HEK293 (cell line): ENCODE measurements at regions not wholly inside any gene's neighbourhood (a gene's known extent, or its start where the extent isn't known, plus 50 kb on each side); places are given as distances from the start of the nearest gene placed in this dataset.

ENCODE experiments used
- CTCF ChIA-PET: fragments of 350-600 bp; formaldehyde crosslinking; extraction: SDS; loops from one replicate; lab custom pipeline; 2021; ENCODE audit warnings: antibody characterized with exemption; lab: Yijun Ruan, JAX
- POLR2A ChIA-PET: fragments of 300-600 bp; formaldehyde crosslinking; extraction: SDS; loops from one replicate; lab custom pipeline; 2020; ENCODE audit warnings: antibody characterized with exemption, inconsistent platforms; lab: Yijun Ruan, JAX
- H3K27ac ChIP-seq: fragments of 200-500 bp; sonication (Bioruptor generic); 2 replicates; pipeline ENCODE4 v1.5.1; 2014; ENCODE audit warnings: low read depth, low read length, control low read depth, inconsistent platforms; ENCODE audit errors: extremely low read depth
- H3K36me3 ChIP-seq, 2 experiments: fragments of 200-500 bp in 1 of 2; sonication (Bioruptor generic) in 1 of 2; 1 replicate in 1 of 2; 2 replicates in 1 of 2; pipeline ENCODE4 v1.5.1; 2014 to 2017; ENCODE audit warnings: inconsistent platforms in 2 of 2, low read length in 2 of 2; ENCODE audit not compliant: control insufficient read depth in 2 of 2, insufficient read depth in 1 of 2
- H3K4me1 ChIP-seq: fragments of 200-500 bp; sonication (Bioruptor generic); 2 replicates; pipeline ENCODE4 v1.5.1; 2014; ENCODE audit warnings: mild to moderate bottlenecking, low read length, inconsistent platforms; ENCODE audit not compliant: control insufficient read depth, insufficient read depth
- H3K4me3 ChIP-seq: 2 replicates; pipeline ENCODE4 v1.5.1; 2011; ENCODE audit warnings: low read depth, mild to moderate bottlenecking, control low read depth, low read length, moderate library complexity
- H3K9me3 ChIP-seq: fragments of 200-500 bp; sonication (Bioruptor generic); 2 replicates; pipeline ENCODE4 v1.5.1; 2014; ENCODE audit warnings: low read depth, low read length, inconsistent platforms; ENCODE audit not compliant: control insufficient read depth, insufficient read depth
- GLIS1 ChIP-seq: fragments of 450-650 bp; formaldehyde crosslinking; IDR thresholded peaks from 2 replicates; pipeline ENCODE4 v1.5.1; 2016; ENCODE audit warnings: missing biosample characterization, missing genetic modification characterization
- IKZF3 ChIP-seq: fragments of 450-650 bp; IDR thresholded peaks from 2 replicates; pipeline ENCODE4 v1.5.0; 2018; ENCODE audit warnings: missing biosample characterization, mild to moderate bottlenecking, missing genetic modification characterization, moderate library complexity
- SETDB1 ChIP-seq: IDR thresholded peaks from one replicate; pipeline ENCODE4 v1.6.1; 2017; ENCODE audit warnings: mild to moderate bottlenecking, low read length, moderate library complexity, mixed read lengths; ENCODE audit not compliant: insufficient read length
- SP7 ChIP-seq: fragments of 450-650 bp; formaldehyde crosslinking; IDR thresholded peaks from 2 replicates; pipeline ENCODE4 v1.5.1; 2016; ENCODE audit warnings: missing biosample characterization, missing genetic modification characterization
- TRIM28 ChIP-seq: IDR thresholded peaks from 2 replicates; pipeline ENCODE4 v1.6.1; 2011; ENCODE audit warnings: low read length, control low read depth, borderline replicate concordance
- ZNF114 ChIP-seq: fragments of 450-650 bp; formaldehyde crosslinking; IDR thresholded peaks from 2 replicates; pipeline ENCODE4 v1.5.0; 2017; ENCODE audit warnings: missing biosample characterization, missing genetic modification characterization
- ZNF174 ChIP-seq: fragments of 450-650 bp; formaldehyde crosslinking; IDR thresholded peaks from 2 replicates; pipeline ENCODE4 v1.5.0; 2017; ENCODE audit warnings: missing biosample characterization, mild to moderate bottlenecking, missing genetic modification characterization
- ZNF530 ChIP-seq: fragments of 450-650 bp; formaldehyde crosslinking; IDR thresholded peaks from 2 replicates; pipeline ENCODE4 v1.5.1; 2016; ENCODE audit warnings: low read depth, missing biosample characterization, missing genetic modification characterization
- ZNF544 ChIP-seq: fragments of 450-650 bp; formaldehyde crosslinking; IDR thresholded peaks from 2 replicates; pipeline ENCODE4 v1.5.0; 2017; ENCODE audit warnings: missing biosample characterization, missing genetic modification characterization
- ZNF560 ChIP-seq: fragments of 450-650 bp; formaldehyde crosslinking; IDR thresholded peaks from 2 replicates; pipeline ENCODE4 v1.5.1; 2017; ENCODE audit warnings: missing biosample characterization, missing genetic modification characterization, borderline replicate concordance
- ZNF561 ChIP-seq: fragments of 450-650 bp; IDR thresholded peaks from 2 replicates; pipeline ENCODE4 v1.5.1; 2018; ENCODE audit warnings: missing biosample characterization, missing genetic modification characterization, borderline replicate concordance
- ZNF585B ChIP-seq: fragments of 450-650 bp; formaldehyde crosslinking; IDR thresholded peaks from 2 replicates; pipeline ENCODE4 v1.5.1; 2016; ENCODE audit warnings: missing biosample characterization, missing genetic modification characterization
- TF ChIP-seq, protein P1 (sequence below): fragments of 450-650 bp; formaldehyde crosslinking; IDR thresholded peaks from 2 replicates; pipeline ENCODE4 v1.5.1; 2016; ENCODE audit warnings: missing biosample characterization, missing genetic modification characterization, borderline replicate concordance

DNA sequence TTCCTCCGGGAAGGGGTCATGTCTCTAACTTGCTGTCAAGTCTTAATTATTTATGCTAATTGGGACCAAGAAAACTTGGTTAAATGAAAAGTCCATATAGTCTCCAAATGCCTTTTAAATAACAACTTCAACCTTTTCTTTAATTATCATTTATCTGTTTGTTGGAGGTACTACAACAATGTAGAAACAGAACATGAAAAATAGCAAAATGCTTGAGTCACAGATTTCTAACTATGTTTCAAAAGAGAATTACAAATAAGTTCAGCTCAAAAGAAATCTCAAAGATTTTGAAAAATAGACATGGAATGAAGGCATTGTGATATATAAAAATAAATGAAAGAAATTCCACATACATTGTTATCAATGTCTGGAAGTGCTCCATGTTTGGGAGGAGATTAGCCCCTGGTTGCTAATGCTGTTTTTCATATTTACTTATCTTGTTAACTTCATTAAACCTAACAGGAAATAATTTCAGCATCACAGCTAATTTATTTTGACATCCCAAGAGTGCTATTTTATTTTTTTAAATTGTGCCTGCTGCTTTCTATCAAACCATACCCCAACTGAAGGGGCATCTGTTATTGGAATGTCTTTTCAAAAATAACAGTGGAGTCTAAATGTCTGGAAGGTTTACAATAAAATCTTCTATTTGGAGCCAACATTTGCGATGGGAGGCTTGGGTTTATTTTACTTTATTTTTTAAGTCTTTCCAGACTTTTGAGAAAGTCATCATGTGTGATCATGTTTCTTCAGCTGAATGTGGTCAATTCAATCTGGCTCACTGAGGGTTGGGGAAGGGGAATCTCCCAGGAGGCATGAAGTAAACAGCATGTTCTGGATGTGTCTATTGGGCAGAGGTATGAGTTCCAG is 53.1 kb upstream of the ANKRD55 start (continued):
- TF ChIP-seq ZNF561 (tag by site-specific recombination) = no peak
- no peak for TF ChIP-seq ZNF174 (tag by site-specific recombination)
- TF ChIP-seq ZNF114 (tag by site-specific recombination) = no peak
- TF ChIP-seq, all 188 proteins: peak for 0

DNA sequence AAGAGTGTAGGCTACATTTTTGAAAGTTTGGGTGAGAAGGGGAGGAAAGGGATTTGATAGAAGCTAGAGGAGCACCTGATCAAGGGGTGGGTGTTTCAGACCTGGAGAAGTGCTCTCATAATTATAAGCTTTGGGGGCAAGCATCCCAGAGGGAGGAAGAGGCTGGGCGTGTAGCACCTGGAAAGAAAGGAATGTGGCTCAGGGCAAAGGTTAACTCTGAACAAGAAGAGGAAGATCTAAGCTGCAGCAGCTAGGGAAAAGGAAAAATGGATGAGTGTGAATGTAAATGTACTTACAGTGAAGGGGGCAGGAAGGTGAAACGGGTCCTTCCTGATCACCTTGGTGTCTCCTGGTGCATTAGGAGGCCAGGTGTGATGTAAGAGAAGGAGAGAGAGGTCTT is 49.8 kb upstream of the ANKRD55 start:
- Histone ChIP-seq H3K36me3 (no peaks in the 10 kb centered on the region), H3K4me3 (no peak overlapping the region), H3K4me1 (no peaks in the 10 kb centered on the region), H3K27ac (no peak overlapping the region), H3K9me3 (no peaks in the 10 kb centered on the region)
- ChIA-PET POLR2A (no interaction called here), CTCF (no interaction called here)
- no peak for TF ChIP-seq ZNF560 (tag by site-specific recombination)
- no peak for TF ChIP-seq SETDB1
- no peak for TF ChIP-seq TRIM28
- TF ChIP-seq ZNF530 (tag by site-specific recombination) = no peak
- TF ChIP-seq ZNF544 (tag by site-specific recombination) = no peak
- TF ChIP-seq GLIS1 (tag by site-specific recombination) = no peak
- TF ChIP-seq ZNF585B (tag by site-specific recombination) = no peak
- no peak for TF ChIP-seq IKZF3 (tag by site-specific recombination)
- TF ChIP-seq SP7 = no peak
- TF ChIP-seq, protein P1, sequence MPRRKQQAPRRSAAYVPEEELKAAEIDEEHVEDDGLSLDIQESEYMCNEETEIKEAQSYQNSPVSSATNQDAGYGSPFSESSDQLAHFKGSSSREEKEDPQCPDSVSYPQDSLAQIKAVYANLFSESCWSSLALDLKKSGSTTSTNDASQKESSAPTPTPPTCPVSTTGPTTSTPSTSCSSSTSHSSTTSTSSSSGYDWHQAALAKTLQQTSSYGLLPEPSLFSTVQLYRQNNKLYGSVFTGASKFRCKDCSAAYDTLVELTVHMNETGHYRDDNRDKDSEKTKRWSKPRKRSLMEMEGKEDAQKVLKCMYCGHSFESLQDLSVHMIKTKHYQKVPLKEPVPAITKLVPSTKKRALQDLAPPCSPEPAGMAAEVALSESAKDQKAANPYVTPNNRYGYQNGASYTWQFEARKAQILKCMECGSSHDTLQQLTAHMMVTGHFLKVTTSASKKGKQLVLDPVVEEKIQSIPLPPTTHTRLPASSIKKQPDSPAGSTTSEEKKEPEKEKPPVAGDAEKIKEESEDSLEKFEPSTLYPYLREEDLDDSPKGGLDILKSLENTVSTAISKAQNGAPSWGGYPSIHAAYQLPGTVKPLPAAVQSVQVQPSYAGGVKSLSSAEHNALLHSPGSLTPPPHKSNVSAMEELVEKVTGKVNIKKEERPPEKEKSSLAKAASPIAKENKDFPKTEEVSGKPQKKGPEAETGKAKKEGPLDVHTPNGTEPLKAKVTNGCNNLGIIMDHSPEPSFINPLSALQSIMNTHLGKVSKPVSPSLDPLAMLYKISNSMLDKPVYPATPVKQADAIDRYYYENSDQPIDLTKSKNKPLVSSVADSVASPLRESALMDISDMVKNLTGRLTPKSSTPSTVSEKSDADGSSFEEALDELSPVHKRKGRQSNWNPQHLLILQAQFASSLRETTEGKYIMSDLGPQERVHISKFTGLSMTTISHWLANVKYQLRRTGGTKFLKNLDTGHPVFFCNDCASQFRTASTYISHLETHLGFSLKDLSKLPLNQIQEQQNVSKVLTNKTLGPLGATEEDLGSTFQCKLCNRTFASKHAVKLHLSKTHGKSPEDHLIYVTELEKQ (tag by site-specific recombination) = no peak
